H1 (cell line): ENCODE measurements at regions not wholly inside any gene's neighbourhood (a gene's known extent, or its start where the extent isn't known, plus 50 kb on each side); places are given as distances from the start of the nearest gene placed in this dataset.

Source experiments
- CTCF ChIA-PET: fragments of 300-600 bp; sonication (Branson Sonifier 250); formaldehyde crosslinking; loops from one replicate; lab custom pipeline; 2021; ENCODE audit not compliant: partially characterized antibody; lab: Charles Lee
- POLR2A ChIA-PET: fragments of 300-600 bp; sonication (Branson Sonifier 250); formaldehyde crosslinking; loops from one replicate; lab custom pipeline; 2021; ENCODE audit warnings: inconsistent platforms; ENCODE audit not compliant: partially characterized antibody; lab: Charles Lee
- DNase-seq, 2 experiments: peaks; one replicate each; pipeline versions ENCODE4 v3.0.0 to v3.0.0-alpha.2; 2010 to 2022; ENCODE audit warnings: low spot score in 2 of 2, low read depth in 1 of 2, mixed read lengths in 1 of 2
- FAIRE-seq: peaks from 2 replicates; lab custom pipeline; 2011; peaks lifted over from hg19 to GRCh38; lab: Jason Lieb, UNC
- H2AFZ ChIP-seq: 2 replicates; pipeline ENCODE4 v1.8.1; 2012; ENCODE audit warnings: low read length, inconsistent platforms
- H2AK5ac ChIP-seq: 2 replicates; pipeline ENCODE4 v1.6.1; 2013; ENCODE audit warnings: low read depth, low read length
- H2BK120ac ChIP-seq: replicated peaks from 2 replicates; pipeline ENCODE3; 2013; ENCODE audit warnings: low read depth, low read length, inconsistent platforms
- H2BK12ac ChIP-seq: 2 replicates; pipeline ENCODE4 v1.6.1; 2013; ENCODE audit warnings: low read depth, low read length
- H2BK15ac ChIP-seq: 2 replicates; pipeline ENCODE4 v1.6.1; 2013; ENCODE audit warnings: low read length
- H2BK20ac ChIP-seq: 2 replicates; pipeline ENCODE4 v1.6.1; 2013; ENCODE audit warnings: low read length
- H2BK5ac ChIP-seq: 2 replicates; pipeline ENCODE4 v1.6.1; 2013; ENCODE audit warnings: low read depth, low read length
- H3K14ac ChIP-seq: 2 replicates; pipeline ENCODE4 v1.6.1; 2013; ENCODE audit warnings: inconsistent platforms; ENCODE audit not compliant: insufficient read length
- H3K18ac ChIP-seq: 2 replicates; pipeline ENCODE4 v1.6.1; 2013; ENCODE audit warnings: low read length; ENCODE audit errors: extremely low read depth
- H3K23ac ChIP-seq: 2 replicates; pipeline ENCODE4 v1.6.1; 2013; ENCODE audit warnings: inconsistent platforms; ENCODE audit not compliant: insufficient read length
- H3K23me2 ChIP-seq: 2 replicates; pipeline ENCODE4 v1.6.1; 2013; ENCODE audit warnings: low read depth, low read length
- H3K27ac ChIP-seq: 2 replicates; pipeline ENCODE4 v1.6.1; 2011; ENCODE audit warnings: low read depth, low read length, inconsistent platforms
- H3K27me3 ChIP-seq, 4 experiments: replicated peaks in 1 of 4; 1 replicate in 1 of 4; 2 replicates in 3 of 4; pipeline versions ENCODE4 v1.6.1 to v1.8.1; 2011 to 2013; ENCODE audit warnings: low read length in 3 of 4, mild to moderate bottlenecking in 3 of 4, inconsistent platforms in 2 of 4, mixed read lengths in 2 of 4, moderate library complexity in 1 of 4; ENCODE audit not compliant: control insufficient read depth in 3 of 4, insufficient read depth in 3 of 4; ENCODE audit errors: extremely low read depth in 1 of 4
- H3K36me3 ChIP-seq, 4 experiments: 2 replicates each; pipeline versions ENCODE4 v1.6.1 to v1.8.1; 2011 to 2013; ENCODE audit warnings: mild to moderate bottlenecking in 4 of 4, low read length in 3 of 4, moderate library complexity in 2 of 4, control low read depth in 1 of 4, inconsistent platforms in 1 of 4; ENCODE audit not compliant: insufficient read depth in 4 of 4, control insufficient read depth in 2 of 4
- H3K4ac ChIP-seq: replicated peaks from 2 replicates; pipeline ENCODE3; 2013; ENCODE audit warnings: low read length, low read depth, mixed read lengths, inconsistent platforms; ENCODE audit not compliant: insufficient read length
- H3K4me1 ChIP-seq, 4 experiments: replicated peaks in 1 of 4; 1 replicate in 1 of 4; 2 replicates in 3 of 4; pipeline versions ENCODE4 v1.6.1 to v1.8.1; 2011 to 2013; ENCODE audit warnings: low read length in 3 of 4, inconsistent platforms in 2 of 4, mixed read lengths in 1 of 4; ENCODE audit not compliant: insufficient read depth in 4 of 4, control insufficient read depth in 3 of 4
- H3K4me2 ChIP-seq, 2 experiments: 2 replicates each; pipeline versions ENCODE4 v1.6.1 to v1.8.1; 2011 to 2013; ENCODE audit warnings: low read depth in 2 of 2, low read length in 2 of 2, control low read depth in 1 of 2, inconsistent platforms in 1 of 2, mild to moderate bottlenecking in 1 of 2; ENCODE audit not compliant: insufficient read depth in 1 of 2
- H3K4me3 ChIP-seq, 4 experiments: fragments of 200-600, 300-600 bp in 1 of 4; sonication (generic), shearing (Covaris generic), sonication (Bioruptor Twin) in 1 of 4; 2 replicates each; pipeline versions ENCODE4 v1.5.1 to v1.8.1; 2011 to 2016; ENCODE audit warnings: low read length in 4 of 4, low read depth in 3 of 4, control low read depth in 2 of 4, inconsistent platforms in 2 of 4, mild to moderate bottlenecking in 2 of 4, mixed read lengths in 1 of 4, moderate library complexity in 1 of 4; ENCODE audit not compliant: insufficient read depth in 2 of 4; ENCODE audit errors: extremely low read depth in 1 of 4
- H3K56ac ChIP-seq: replicated peaks from 2 replicates; pipeline ENCODE3; 2013; ENCODE audit warnings: low read depth, mild to moderate bottlenecking, mixed read lengths, low read length, inconsistent platforms; ENCODE audit not compliant: insufficient read length
- H3K79me1 ChIP-seq: 2 replicates; pipeline ENCODE4 v1.6.1; 2013; ENCODE audit warnings: low read depth, low read length, control low read depth
- H3K79me2 ChIP-seq, 2 experiments: 2 replicates each; pipeline versions ENCODE4 v1.6.1 to v1.8.1; 2012 to 2013; ENCODE audit warnings: low read length in 2 of 2, mild to moderate bottlenecking in 2 of 2, inconsistent platforms in 1 of 2; ENCODE audit not compliant: insufficient read depth in 2 of 2, control insufficient read depth in 1 of 2
- H3K9ac ChIP-seq, 4 experiments: replicated peaks in 1 of 4; 1 replicate in 1 of 4; 2 replicates in 3 of 4; pipeline versions ENCODE4 v1.6.1 to v1.8.1; 2011 to 2013; ENCODE audit warnings: low read depth in 3 of 4, low read length in 3 of 4, control low read depth in 2 of 4, mild to moderate bottlenecking in 2 of 4, moderate library complexity in 2 of 4, inconsistent platforms in 1 of 4; ENCODE audit errors: extremely low read depth in 1 of 4
- H3K9me3 ChIP-seq, 2 experiments: 2 replicates each; pipeline versions ENCODE4 v1.6.1 to v1.8.1; 2012 to 2013; ENCODE audit warnings: mild to moderate bottlenecking in 2 of 2, moderate library complexity in 2 of 2, control low read depth in 1 of 2, inconsistent platforms in 1 of 2, low read depth in 1 of 2, low read length in 1 of 2, mixed read lengths in 1 of 2; ENCODE audit not compliant: insufficient read depth in 2 of 2
- H4K20me1 ChIP-seq, 2 experiments: replicated peaks in 1 of 2; 2 replicates each; pipeline versions ENCODE3 to v1.8.1; 2011 to 2013; ENCODE audit warnings: inconsistent platforms in 2 of 2, low read length in 2 of 2, mild to moderate bottlenecking in 1 of 2; ENCODE audit not compliant: insufficient read depth in 2 of 2, control insufficient read depth in 1 of 2
- H4K5ac ChIP-seq: 2 replicates; pipeline ENCODE4 v1.6.1; 2013; ENCODE audit warnings: low read length, low read depth, mixed read lengths, inconsistent platforms; ENCODE audit not compliant: insufficient read length
- H4K8ac ChIP-seq: 2 replicates; pipeline ENCODE4 v1.8.0; 2013; ENCODE audit warnings: mild to moderate bottlenecking, moderate library complexity, low read length, inconsistent platforms; ENCODE audit not compliant: insufficient read depth; ENCODE audit errors: extremely low read depth
- H4K91ac ChIP-seq: replicated peaks from 2 replicates; pipeline ENCODE3; 2013; ENCODE audit warnings: low read length, mixed read lengths, inconsistent platforms; ENCODE audit not compliant: insufficient read length
- PHF8 ChIP-seq: fragments of 200-600 bp; sonication (generic); conservative IDR thresholded peaks from 2 replicates; pipeline ENCODE4 v1.7.1; 2012; ENCODE audit warnings: low read depth, mild to moderate bottlenecking, inconsistent platforms, low read length, moderate library complexity
- RAD21 ChIP-seq, 2 experiments: IDR thresholded peaks in 1 of 2; conservative IDR thresholded peaks in 1 of 2; 2 replicates each; pipeline ENCODE4 v1.6.1; 2011; ENCODE audit warnings: low read depth in 2 of 2, low read length in 2 of 2, improper control_type of control experiment in 1 of 2, inconsistent platforms in 1 of 2, mild to moderate bottlenecking in 1 of 2, moderate library complexity in 1 of 2
- WGBS, 2 experiments: shearing (Covaris generic) in 1 of 2; methylation state at CpG; one replicate each; pipeline versions ENCODE4 v1.1.6 to v1.1.7; 2013 to 2015; ENCODE audit warnings: low lambda C conversion rate in 2 of 2, mixed read lengths in 2 of 2, inconsistent platforms in 1 of 2, low coverage in 1 of 2, missing lambda C conversion rate in 1 of 2; ENCODE audit not compliant: insufficient replicate concordance in 2 of 2, insufficient coverage in 1 of 2, insufficient read length in 1 of 2; ENCODE audit errors: extremely low coverage in 1 of 2, missing lambda C conversion rate in 1 of 2; 5-methylcytosine and 5-hydroxymethylcytosine counted together
- TF ChIP-seq, protein P1 (sequence below): IDR thresholded peaks from 2 replicates; pipeline ENCODE4 v1.6.1; 2012; ENCODE audit warnings: inconsistent platforms

DNA sequence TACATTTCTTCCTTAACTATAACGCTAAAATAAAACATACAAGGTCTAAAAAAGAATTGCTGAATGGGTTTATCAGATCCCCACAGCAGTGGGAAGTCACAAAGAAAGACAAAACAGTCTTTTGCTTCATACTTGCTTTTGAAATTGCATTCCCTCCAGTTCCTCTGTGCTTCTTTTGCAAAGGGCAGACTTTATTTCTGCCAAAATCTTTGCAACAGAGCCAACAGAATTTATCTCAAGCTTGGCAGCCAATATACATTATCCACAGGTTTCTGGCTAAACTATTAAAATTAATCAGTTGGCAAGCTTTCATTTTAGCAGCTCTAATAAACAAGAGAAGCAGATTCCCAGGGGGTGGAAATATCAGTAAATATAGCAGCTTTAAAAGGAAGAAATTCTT, 378.9 kb upstream of the CA10 start:
- no peak overlapping the region; the same call in 1 of the 2 replicates for H2AFZ ChIP-seq
- no peak overlapping the region for H2BK20ac ChIP-seq
- WGBS, 2 experiments = 87% methylated on average over 1 of the region's 1 CpG; no CpG with 5 or more reads in 1 of the 2 experiments
- no peak overlapping the region for H3K4ac ChIP-seq
- H4K8ac ChIP-seq = no peak overlapping the region
- no peak overlapping the region for H3K18ac ChIP-seq
- H3K79me2 ChIP-seq = no peaks in the 10 kb centered on the region
- H4K20me1 ChIP-seq = no peaks in the 10 kb centered on the region
- H3K4me2 ChIP-seq = no peak overlapping the region
- no peak overlapping the region for H3K14ac ChIP-seq
- H4K5ac ChIP-seq = no peak overlapping the region
- H3K23ac ChIP-seq = no peak overlapping the region
- no peaks in the 10 kb centered on the region for H3K4me1 ChIP-seq
- H3K9me3 ChIP-seq = no peaks in the 10 kb centered on the region
- no peaks in the 10 kb centered on the region for H3K36me3 ChIP-seq
- FAIRE-seq (no peak), DNase-seq (no peak)
- no peak overlapping the region for H2AK5ac ChIP-seq
- H4K91ac ChIP-seq = no peak overlapping the region
- no peaks in the 10 kb centered on the region for H3K23me2 ChIP-seq
- no peak overlapping the region for H2BK12ac ChIP-seq
- no peak overlapping the region for H3K9ac ChIP-seq
- no peaks in the 10 kb centered on the region for H3K27me3 ChIP-seq
- H3K4me3 ChIP-seq = no peak overlapping the region
- H2BK15ac ChIP-seq = no peak overlapping the region
- ChIA-PET POLR2A (no interaction called here), CTCF (no interaction called here)
- no peak overlapping the region for H3K56ac ChIP-seq
- no peaks in the 10 kb centered on the region for H3K79me1 ChIP-seq
- H3K27ac ChIP-seq = no peak overlapping the region
- no peak overlapping the region for H2BK120ac ChIP-seq
- H2BK5ac ChIP-seq = no peak overlapping the region
- TF ChIP-seq PHF8 = no peak
- TF ChIP-seq, protein P1, sequence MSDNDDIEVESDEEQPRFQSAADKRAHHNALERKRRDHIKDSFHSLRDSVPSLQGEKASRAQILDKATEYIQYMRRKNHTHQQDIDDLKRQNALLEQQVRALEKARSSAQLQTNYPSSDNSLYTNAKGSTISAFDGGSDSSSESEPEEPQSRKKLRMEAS = no peak
- TF ChIP-seq RAD21 (IDR thresholded peaks at IDR 0.05 in 1 of 2, conservative IDR thresholded peaks at IDR 0.05 in 1 of 2; ENCODE audit: low read depth in 2 of 2, low read length in 2 of 2) = no peak
